ENCODE measurements at regions not wholly inside any gene's neighbourhood (a gene's known extent, or its start where the extent isn't known, plus 50 kb on each side); places are given as distances from the start of the nearest gene placed in this dataset.

DNA sequence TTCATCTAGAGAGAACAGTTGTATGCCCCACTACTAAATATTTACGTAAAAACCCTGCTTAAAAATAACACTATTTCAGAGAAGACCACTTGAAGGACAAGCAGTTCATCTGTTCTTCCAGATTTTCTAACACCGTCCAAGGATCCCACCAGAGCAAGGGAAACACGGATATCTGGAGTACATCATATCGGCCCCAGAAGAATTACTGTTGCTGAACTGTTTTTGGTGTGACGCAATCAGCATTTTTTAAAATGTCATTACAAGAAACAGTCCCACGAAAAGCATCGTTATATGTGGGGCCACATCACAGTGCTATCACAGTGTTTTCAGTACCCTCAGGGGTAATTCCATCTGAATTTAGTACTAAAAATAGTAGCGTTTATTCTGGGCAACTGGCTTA lies 134.5 kb upstream of the PKDCC start:
- peaks cover 9% of the 10 kb centered on the region for H3K4me1 Mint-ChIP-seq (ENCODE audit: unreplicated experiment)
- H3K4me3 Mint-ChIP-seq: no peak overlapping the region
- no peaks in the 10 kb centered on the region for H3K9me3 Mint-ChIP-seq
- DNase-seq (ENCODE audit: extremely low spot score, unreplicated experiment): no peak
- H3K27me3 Mint-ChIP-seq: peaks cover 4% of the 10 kb centered on the region
- TF ChIP-seq, protein P1, sequence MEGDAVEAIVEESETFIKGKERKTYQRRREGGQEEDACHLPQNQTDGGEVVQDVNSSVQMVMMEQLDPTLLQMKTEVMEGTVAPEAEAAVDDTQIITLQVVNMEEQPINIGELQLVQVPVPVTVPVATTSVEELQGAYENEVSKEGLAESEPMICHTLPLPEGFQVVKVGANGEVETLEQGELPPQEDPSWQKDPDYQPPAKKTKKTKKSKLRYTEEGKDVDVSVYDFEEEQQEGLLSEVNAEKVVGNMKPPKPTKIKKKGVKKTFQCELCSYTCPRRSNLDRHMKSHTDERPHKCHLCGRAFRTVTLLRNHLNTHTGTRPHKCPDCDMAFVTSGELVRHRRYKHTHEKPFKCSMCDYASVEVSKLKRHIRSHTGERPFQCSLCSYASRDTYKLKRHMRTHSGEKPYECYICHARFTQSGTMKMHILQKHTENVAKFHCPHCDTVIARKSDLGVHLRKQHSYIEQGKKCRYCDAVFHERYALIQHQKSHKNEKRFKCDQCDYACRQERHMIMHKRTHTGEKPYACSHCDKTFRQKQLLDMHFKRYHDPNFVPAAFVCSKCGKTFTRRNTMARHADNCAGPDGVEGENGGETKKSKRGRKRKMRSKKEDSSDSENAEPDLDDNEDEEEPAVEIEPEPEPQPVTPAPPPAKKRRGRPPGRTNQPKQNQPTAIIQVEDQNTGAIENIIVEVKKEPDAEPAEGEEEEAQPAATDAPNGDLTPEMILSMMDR (conservative IDR thresholded peaks at IDR 0.05): no peak
- H3K36me3 Mint-ChIP-seq: no peaks in the 10 kb centered on the region
- H3K27ac Mint-ChIP-seq: no peak overlapping the region

DNA sequence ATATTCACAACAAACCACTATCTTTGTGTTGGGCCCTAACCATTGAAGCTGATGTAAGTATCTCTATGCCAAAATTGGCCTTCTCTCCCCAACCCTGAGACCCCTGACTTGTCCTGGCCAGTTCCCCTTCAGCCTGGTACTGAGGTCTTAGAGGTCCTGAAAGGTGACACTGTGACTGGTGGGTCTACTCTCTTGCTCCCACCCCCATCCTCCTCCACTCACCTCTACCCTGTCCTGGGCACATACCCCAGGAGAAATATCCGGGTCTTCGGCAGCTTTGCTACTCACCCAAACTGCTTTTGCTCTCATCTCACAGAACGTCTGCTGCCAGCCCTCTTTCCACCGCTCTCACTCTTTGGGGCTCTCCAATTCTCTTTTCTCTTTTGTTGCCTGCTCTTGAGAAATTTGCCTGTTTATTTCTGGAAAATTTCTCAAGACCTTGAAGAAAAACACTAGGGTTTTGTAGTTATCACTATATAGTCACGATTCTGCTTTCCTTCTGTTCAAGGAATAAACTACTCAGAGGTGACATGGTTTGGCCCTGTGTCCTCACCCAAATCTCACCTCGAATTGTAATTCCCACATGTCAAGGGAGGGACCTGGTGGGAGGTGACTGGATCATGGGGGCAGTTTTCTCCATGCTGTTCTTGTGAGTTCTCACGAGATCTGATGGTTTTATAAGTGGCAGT lies 133.8 kb upstream of the PKDCC start:
- Mint-ChIP-seq H3K36me3 (no peaks in the 10 kb centered on the region), H3K27me3 (peaks cover 4% of the 10 kb centered on the region), H3K4me1 (ENCODE audit: unreplicated experiment) (peaks cover 9% of the 10 kb centered on the region), H3K4me3 (no peak overlapping the region), H3K27ac (no peak overlapping the region), H3K9me3 (no peaks in the 10 kb centered on the region)
- DNase-seq (ENCODE audit: extremely low spot score, unreplicated experiment): no peak
- TF ChIP-seq, protein P1 (conservative IDR thresholded peaks at IDR 0.05): no peak

DNA sequence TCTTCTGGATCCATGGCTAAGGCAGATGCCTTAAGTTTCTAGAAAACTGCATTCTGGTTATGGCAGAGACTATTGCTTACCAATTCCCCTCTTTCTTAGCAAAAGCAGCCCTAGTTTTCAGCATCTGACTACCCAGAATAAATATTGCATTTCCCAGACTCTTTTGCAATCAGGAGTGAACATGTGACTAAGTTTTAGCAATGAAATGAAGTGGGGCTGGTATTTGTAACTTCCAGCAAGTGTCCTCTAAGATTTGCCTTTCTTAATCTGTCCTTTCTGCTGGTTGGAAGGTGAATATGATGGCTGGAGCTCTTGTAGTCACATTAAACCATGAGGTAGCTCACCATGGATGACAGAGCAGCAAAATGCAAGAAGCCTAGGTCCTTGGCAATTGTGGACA lies 132.9 kb upstream of the PKDCC start:
- TF ChIP-seq, protein P1 (conservative IDR thresholded peaks at IDR 0.05): no peak
- Mint-ChIP-seq H3K36me3 (no peaks in the 10 kb centered on the region), H3K27me3 (peaks cover under 1% of the 10 kb centered on the region), H3K9me3 (no peaks in the 10 kb centered on the region), H3K4me3 (no peak overlapping the region), H3K27ac (no peak overlapping the region), H3K4me1 (ENCODE audit: unreplicated experiment) (peaks cover under 1% of the 10 kb centered on the region)
- DNase-seq (ENCODE audit: extremely low spot score, unreplicated experiment): no peak

DNA sequence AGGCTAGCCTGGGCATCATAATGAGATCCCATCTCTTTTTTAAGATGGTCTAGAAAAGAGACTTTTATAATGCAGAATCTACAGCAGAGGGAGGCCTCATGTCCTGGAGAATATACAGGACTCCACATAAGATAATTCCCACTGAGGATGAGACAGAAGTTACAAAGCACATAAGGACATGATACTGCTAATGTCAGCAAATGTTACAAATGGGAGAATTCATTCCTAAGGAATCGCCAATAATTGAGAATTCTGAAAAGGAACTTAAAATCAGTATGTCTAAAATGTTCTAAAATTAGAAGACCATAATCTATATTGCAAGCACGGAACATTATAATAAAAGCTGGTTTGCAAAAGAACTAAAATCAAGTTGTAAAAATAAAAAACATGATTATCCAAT lies 131.6 kb upstream of the PKDCC start:
- no peak overlapping the region for H3K27ac Mint-ChIP-seq
- TF ChIP-seq, protein P1 (conservative IDR thresholded peaks at IDR 0.05): no peak
- no peaks in the 10 kb centered on the region for H3K27me3 Mint-ChIP-seq
- DNase-seq (ENCODE audit: extremely low spot score, unreplicated experiment): no peak
- peaks cover 1% of the 10 kb centered on the region for H3K9me3 Mint-ChIP-seq
- H3K4me3 Mint-ChIP-seq: no peak overlapping the region
- H3K36me3 Mint-ChIP-seq: no peaks in the 10 kb centered on the region
- no peaks in the 10 kb centered on the region for H3K4me1 Mint-ChIP-seq (ENCODE audit: unreplicated experiment)

DNA sequence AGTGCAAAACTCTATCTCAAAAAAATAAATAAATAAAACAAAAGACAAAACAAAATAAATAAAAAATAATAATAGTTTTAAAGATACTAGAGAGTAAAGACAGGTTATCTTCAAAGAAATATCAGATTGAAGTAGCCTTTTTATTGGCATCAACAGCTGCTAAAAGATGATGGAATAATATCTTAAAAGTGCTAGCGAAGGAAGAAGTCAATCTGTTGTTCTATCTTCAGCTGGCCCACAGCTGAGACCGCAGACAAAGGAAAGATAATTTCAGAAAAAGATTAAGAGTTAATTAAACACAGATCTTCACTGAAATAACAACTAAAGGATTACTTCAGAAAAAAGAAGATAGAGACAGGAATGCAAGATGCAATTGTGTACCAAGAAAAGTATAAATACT lies 130.2 kb upstream of the PKDCC start:
- H3K4me1 Mint-ChIP-seq (ENCODE audit: unreplicated experiment): no peaks in the 10 kb centered on the region
- no peak overlapping the region for H3K4me3 Mint-ChIP-seq
- no peaks in the 10 kb centered on the region for H3K36me3 Mint-ChIP-seq
- no peaks in the 10 kb centered on the region for H3K27me3 Mint-ChIP-seq
- DNase-seq (ENCODE audit: extremely low spot score, unreplicated experiment): no peak
- peaks cover 4% of the 10 kb centered on the region for H3K9me3 Mint-ChIP-seq
- H3K27ac Mint-ChIP-seq: no peak overlapping the region
- TF ChIP-seq, protein P1 (conservative IDR thresholded peaks at IDR 0.05): no peak

All from type B pancreatic cell (in vitro differentiated cells).